Neural progenitor cell (in vitro differentiated cells): ENCODE measurements at regions not wholly inside any gene's neighbourhood (a gene's known extent, or its start where the extent isn't known, plus 50 kb on each side); places are given as distances from the start of the nearest gene placed in this dataset.

Source experiments
- CTCF ChIP-seq: fragments of 200-600 bp; sonication (generic); IDR thresholded peaks from 2 replicates; pipeline ENCODE4 v1.5.1; 2017; ENCODE audit warnings: antibody characterized with exemption, mild to moderate bottlenecking
- EZH2 ChIP-seq: fragments of 200-600 bp; sonication (generic); IDR thresholded peaks from 2 replicates; pipeline ENCODE4 v1.6.1; 2017; ENCODE audit warnings: antibody characterized with exemption, mild to moderate bottlenecking, moderate library complexity

GRCh38 chr2:236855176-236855865 lies 230.4 kb upstream of the COPS8 start:
- no peak for TF ChIP-seq CTCF
- TF ChIP-seq EZH2: no peak
